ENCODE measurements at regions not wholly inside any gene's neighbourhood (a gene's known extent, or its start where the extent isn't known, plus 50 kb on each side); places are given as distances from the start of the nearest gene placed in this dataset.
"Not testable (repeated sequence)": the region's sequence is repeated elsewhere in the genome, so short reads cannot be mapped to it uniquely, and the experiment has no call there.

- DNase-seq (ENCODE audit: low read depth) = no peak
Measured at GRCh38 chr21:22189278-22189677, 1191.1 kb downstream of the NCAM2 start.

- DNase-seq (ENCODE audit: low read depth) = no peak
Measured at GRCh38 chr21:22191581-22191980, 1193.4 kb downstream of the NCAM2 start.

- DNase-seq (ENCODE audit: low read depth) = no peak
Measured at GRCh38 chr21:22192766-22193165, 1194.6 kb downstream of the NCAM2 start.

- DNase-seq (ENCODE audit: low read depth) = not testable (repeated sequence)
Measured at GRCh38 chr21:22194986-22195385, 1196.8 kb downstream of the NCAM2 start.

GRCh38 chr21:22200378-22201092 lies 1202.3 kb downstream of the NCAM2 start:
- no peak for DNase-seq (ENCODE audit: low read depth)

GRCh38 chr21:22201126-22201525 lies 1202.9 kb downstream of the NCAM2 start:
- no peak for DNase-seq (ENCODE audit: low read depth)

GRCh38 chr21:22201669-22202068 lies 1203.5 kb downstream of the NCAM2 start:
- no peak for DNase-seq (ENCODE audit: low read depth)

- DNase-seq (ENCODE audit: low read depth) = no peak
Measured at GRCh38 chr21:22209304-22209700, 1211.1 kb downstream of the NCAM2 start.

GRCh38 chr21:22211943-22212342 lies 1213.7 kb downstream of the NCAM2 start:
- DNase-seq (ENCODE audit: low read depth) = no peak

- no peak for DNase-seq (ENCODE audit: low read depth)
Measured at GRCh38 chr21:22223385-22223784, 1225.2 kb downstream of the NCAM2 start.

- DNase-seq (ENCODE audit: low read depth) = no peak
Measured at GRCh38 chr21:22224261-22224660, 1226.1 kb downstream of the NCAM2 start.

- no peak for DNase-seq (ENCODE audit: low read depth)
Measured at GRCh38 chr21:22225299-22225698, 1227.1 kb downstream of the NCAM2 start.

- no peak for DNase-seq (ENCODE audit: low read depth)
Measured at GRCh38 chr21:22231013-22231412, 1232.8 kb downstream of the NCAM2 start.

- no peak for DNase-seq (ENCODE audit: low read depth)
Measured at GRCh38 chr21:22235866-22236590, 1237.8 kb downstream of the NCAM2 start.

- no peak for DNase-seq (ENCODE audit: low read depth)
Measured at GRCh38 chr21:22244516-22244915, 1246.3 kb downstream of the NCAM2 start.

GRCh38 chr21:22250355-22250754 lies 1252.1 kb downstream of the NCAM2 start:
- DNase-seq (ENCODE audit: low read depth) = no peak

GRCh38 chr21:22253761-22254160 lies 1255.6 kb downstream of the NCAM2 start:
- no peak for DNase-seq (ENCODE audit: low read depth)

GRCh38 chr21:22258821-22259220 lies 1260.6 kb downstream of the NCAM2 start:
- no peak for DNase-seq (ENCODE audit: low read depth)

- no peak for DNase-seq (ENCODE audit: low read depth)
Measured at GRCh38 chr21:22260274-22260673, 1262.1 kb downstream of the NCAM2 start.

GRCh38 chr21:22263890-22264289 lies 1265.7 kb downstream of the NCAM2 start:
- no peak for DNase-seq (ENCODE audit: low read depth)

- no peak for DNase-seq (ENCODE audit: low read depth)
Measured at GRCh38 chr21:22277341-22277740, 1279.1 kb downstream of the NCAM2 start.

GRCh38 chr21:22278366-22278765 lies 1280.2 kb downstream of the NCAM2 start:
- no peak for DNase-seq (ENCODE audit: low read depth)

GRCh38 chr21:22280851-22281250 lies 1282.6 kb downstream of the NCAM2 start:
- no peak for DNase-seq (ENCODE audit: low read depth)
